Suppressor macrophage treated with lipopolysaccharide for 4 hours (primary cell): ENCODE measurements at regions not wholly inside any gene's neighbourhood (a gene's known extent, or its start where the extent isn't known, plus 50 kb on each side); places are given as distances from the start of the nearest gene placed in this dataset.
"Not testable (repeated sequence)": the region's sequence is repeated elsewhere in the genome, so short reads cannot be mapped to it uniquely, and the experiment has no call there.

Experiments
- DNase-seq: peaks from one replicate; pipeline ENCODE4 v3.0.0-alpha.2; 2020

GRCh38 chr12:131251336-131252101 lies 297.8 kb downstream of the ADGRD1 start:
- DNase-seq = no peak

GRCh38 chr12:131253376-131254026 lies 299.8 kb downstream of the ADGRD1 start:
- no peak for DNase-seq

- no peak for DNase-seq
Observed at GRCh38 chr12:131254374-131254773, 300.7 kb downstream of the ADGRD1 start.

GRCh38 chr12:131258398-131258797 lies 304.7 kb downstream of the ADGRD1 start:
- DNase-seq = no peak

- no peak for DNase-seq
Observed at GRCh38 chr12:131260251-131260905, 306.7 kb downstream of the ADGRD1 start.

GRCh38 chr12:131260954-131261353 lies 307.2 kb downstream of the ADGRD1 start:
- no peak for DNase-seq

DNA sequence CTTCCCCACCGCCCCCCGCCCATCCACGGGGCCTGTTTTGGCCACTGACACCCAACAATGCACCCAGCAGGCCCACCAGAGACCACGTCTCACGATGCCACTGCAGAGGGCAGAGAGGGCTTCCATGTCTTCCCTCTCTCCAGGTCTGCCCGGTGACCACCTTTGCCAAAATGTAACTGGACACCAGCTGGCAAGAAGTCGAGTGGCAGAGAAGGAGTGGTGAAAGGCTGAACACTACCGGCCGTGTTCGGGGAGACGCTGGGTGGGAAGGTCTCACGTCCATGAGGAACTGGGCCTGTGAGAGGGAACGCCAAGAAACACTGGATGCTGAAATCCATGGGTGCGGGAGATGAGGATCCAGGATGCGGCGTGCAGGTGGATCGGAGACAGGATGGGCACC lies 308.2 kb downstream of the ADGRD1 start:
- DNase-seq = no peak

- no peak for DNase-seq
Observed at GRCh38 chr12:131263626-131264025, 309.9 kb downstream of the ADGRD1 start.

- no peak for DNase-seq
Observed at GRCh38 chr12:131264635-131265034, 310.9 kb downstream of the ADGRD1 start.

- DNase-seq = no peak
Observed at GRCh38 chr12:131266591-131267467, 313.1 kb downstream of the ADGRD1 start.

- no peak for DNase-seq
Observed at GRCh38 chr12:131267576-131267975, 313.9 kb downstream of the ADGRD1 start.

- not testable (repeated sequence) for DNase-seq
Observed at GRCh38 chr12:131268123-131268522, 314.4 kb downstream of the ADGRD1 start.

GRCh38 chr12:131268571-131268970 lies 314.9 kb downstream of the ADGRD1 start:
- not testable (repeated sequence) for DNase-seq

DNA sequence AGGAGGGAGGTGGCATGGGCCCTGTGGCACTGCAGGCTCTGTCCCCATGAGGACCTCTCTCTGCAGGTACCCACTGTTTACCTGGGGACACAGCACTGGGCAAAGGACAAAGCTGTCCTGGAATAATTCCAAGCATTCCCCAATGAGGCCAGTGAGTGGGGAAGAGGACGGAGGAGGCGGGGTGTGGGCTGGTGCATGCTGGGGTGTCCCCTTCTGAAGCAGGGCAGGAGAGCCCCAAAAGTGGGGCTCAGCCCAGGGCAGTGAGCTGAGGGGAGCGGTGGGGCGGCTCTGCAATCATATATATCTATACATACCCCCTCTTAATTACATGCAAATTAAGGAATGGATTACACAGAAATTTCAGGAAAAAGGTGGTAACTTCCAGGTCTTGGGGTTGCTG lies 315.8 kb downstream of the ADGRD1 start:
- no peak for DNase-seq

DNA sequence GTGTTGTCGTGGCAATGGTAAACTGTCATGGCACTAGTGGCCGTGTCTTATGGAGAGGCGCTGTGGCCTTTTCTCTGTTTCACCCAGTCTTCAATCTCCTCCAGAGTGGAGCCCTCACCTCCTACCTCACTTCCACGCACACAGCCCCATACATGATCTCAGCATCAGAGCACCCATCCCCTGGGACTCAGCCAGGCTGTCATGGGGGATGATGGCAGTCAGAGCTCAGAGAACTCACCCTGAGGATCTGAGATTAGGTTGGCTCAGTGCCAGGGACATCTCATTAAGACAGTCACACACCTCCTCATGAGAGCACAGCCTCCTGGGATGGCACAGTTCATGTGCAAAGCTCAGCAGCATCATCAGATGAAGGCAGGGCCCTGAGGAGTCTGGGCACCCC lies 316.3 kb downstream of the ADGRD1 start:
- not testable (repeated sequence) for DNase-seq

- no peak for DNase-seq
Observed at GRCh38 chr12:131271724-131272123, 318.0 kb downstream of the ADGRD1 start.

DNA sequence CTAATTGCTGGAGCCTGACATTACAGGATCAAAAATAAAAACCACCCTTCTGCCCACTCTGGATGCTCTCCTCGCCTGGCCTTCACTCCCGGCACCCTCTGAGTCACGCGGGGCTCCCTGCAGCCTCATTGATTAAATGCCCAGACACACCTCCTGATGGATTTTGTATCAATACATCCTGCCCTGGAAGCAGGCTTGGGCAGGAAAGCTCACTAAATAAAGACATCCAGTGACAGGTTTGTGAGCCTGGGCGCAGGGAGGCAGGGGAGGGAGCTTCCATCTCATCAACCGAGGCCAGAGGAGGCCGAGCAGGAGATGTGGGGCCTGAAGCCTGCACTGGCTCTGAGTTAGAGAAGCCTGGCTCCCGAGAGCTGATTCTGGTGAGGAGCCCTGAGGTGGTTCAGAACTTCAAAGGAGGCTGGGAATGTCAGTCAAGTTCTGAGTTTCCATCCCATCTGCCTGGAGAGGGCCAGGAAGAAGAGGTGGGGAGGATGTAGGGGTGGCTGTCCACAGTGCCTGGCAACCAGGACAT lies 318.6 kb downstream of the ADGRD1 start:
- DNase-seq = not testable (repeated sequence)

DNA sequence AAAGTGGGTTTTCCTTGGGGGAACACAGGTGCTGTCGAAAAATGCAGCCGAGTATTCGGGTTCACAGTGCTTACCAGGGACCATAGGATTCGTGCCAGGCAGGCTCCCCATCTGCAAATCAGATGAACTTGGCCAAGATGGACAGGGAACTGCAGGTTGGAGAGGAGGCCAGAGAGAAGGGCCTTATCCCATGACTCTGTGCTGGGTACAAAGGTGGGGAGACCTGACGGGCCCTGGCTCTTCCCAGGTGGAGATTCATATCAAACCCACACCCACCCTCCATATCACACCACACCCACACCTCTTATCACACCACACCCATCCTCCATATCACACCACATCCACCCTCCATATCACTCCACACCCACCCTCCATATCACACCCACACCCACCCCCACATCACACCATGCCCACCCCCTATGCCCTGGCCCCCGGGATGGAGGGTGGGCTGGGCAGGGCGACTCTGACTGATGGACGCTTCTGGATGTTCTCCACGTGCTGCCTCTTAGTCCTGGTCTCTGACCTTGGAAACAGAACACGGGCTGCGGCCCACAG lies 319.7 kb downstream of the ADGRD1 start:
- no peak for DNase-seq

- no peak for DNase-seq
Observed at GRCh38 chr12:131274061-131274460, 320.4 kb downstream of the ADGRD1 start.

DNA sequence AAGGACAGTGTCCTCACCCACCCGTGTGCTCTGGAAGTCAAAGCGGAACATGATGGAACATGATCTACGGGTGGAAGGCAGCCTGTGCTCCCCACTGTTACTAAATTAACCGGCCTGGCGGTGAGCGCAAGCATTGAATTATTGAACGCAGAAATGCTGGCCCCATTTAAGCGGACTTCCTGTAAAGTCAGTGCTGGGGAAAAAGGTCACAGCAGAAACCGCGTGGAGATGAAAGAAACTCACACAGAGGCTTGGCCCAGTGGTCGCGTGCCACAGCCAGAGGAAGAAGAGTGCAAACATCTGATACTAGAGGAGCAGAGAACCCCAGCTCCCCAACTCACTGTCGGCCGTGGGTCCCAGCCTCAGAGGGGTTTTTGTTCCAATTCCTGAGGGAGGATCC lies 321.2 kb downstream of the ADGRD1 start:
- DNase-seq = no peak

DNA sequence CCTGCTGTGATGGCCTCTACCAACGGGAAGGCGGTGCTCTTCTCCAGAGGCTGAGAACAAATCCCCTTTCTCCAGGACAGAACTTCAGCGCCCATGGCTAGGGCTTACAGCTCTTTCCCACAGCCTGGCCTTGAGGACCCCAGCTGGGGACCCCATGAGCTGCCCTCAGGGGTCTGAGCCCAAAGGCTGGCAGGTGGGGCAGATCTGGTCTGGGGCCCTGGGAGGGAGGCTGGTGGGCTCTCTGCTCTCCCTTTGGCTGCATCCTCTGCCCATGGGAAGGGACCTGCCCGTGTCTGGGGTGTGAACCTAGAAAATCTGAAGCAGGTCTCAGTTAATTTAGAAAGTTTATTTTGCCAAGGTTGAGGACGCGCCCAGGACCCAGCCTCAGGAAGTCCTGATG lies 322.1 kb downstream of the ADGRD1 start:
- DNase-seq = no peak

DNA sequence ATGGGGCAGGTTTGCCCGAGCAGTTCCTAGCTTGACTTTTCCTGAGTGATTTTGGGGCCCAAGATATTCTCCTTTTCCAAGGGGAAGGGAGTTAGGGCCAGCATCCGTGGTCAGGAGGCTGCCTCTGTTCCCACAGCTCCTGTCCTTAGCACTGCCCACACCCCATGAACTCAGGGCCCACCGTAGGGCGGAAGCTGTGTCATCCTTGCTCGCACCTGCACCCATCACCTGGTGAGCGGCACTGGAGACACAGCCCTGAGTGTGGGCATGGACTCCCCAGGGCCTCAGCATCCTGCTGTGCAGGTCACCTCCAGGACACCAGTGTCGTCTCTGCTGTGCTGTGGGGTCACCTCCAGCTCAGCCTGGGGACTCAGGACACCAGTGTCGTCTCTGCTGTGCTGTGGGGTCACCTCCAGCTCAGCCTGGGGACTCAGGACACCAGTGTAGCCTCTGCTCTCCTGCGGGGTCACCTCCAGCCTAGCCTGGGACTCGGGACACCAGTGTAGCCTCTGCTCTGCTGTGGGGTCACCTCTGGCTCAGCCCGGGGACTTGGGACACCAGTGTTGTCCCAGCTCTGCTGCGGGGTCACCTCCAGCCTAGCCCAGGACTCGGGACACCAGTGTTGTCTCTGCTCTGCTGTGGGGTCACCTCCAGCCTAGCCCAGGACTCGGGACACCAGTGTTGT lies 322.9 kb downstream of the ADGRD1 start:
- DNase-seq = no peak
